SK-N-SH (cell line): ENCODE measurements at regions not wholly inside any gene's neighbourhood (a gene's known extent, or its start where the extent isn't known, plus 50 kb on each side); places are given as distances from the start of the nearest gene placed in this dataset.

ENCODE experiments used
- CHD2 ChIP-seq: fragments of 150-350 bp; IDR thresholded peaks from 2 replicates; pipeline ENCODE4 v1.6.1; 2018; ENCODE audit warnings: low read length; ENCODE audit not compliant: partially characterized antibody
- CTCF ChIP-seq: fragments of 200-600 bp; sonication (generic); IDR thresholded peaks from 2 replicates; pipeline ENCODE4 v1.6.1; 2017; ENCODE audit warnings: antibody characterized with exemption, mild to moderate bottlenecking, moderate library complexity
- EP300 ChIP-seq, 2 experiments: IDR thresholded peaks; 2 replicates each; pipeline versions ENCODE4 v1.4.0 to v1.6.1; 2012; ENCODE audit warnings: borderline replicate concordance in 1 of 2, low read depth in 1 of 2, low read length in 1 of 2
- FOXM1 ChIP-seq: IDR thresholded peaks from 2 replicates; pipeline ENCODE4 v1.4.0; 2012; ENCODE audit warnings: low read depth, mild to moderate bottlenecking
- MAX ChIP-seq: IDR thresholded peaks from 2 replicates; pipeline ENCODE4 v1.4.0; 2012; ENCODE audit warnings: low read depth
- MXI1 ChIP-seq: IDR thresholded peaks from 2 replicates; pipeline ENCODE4 v1.6.1; 2012; ENCODE audit warnings: mild to moderate bottlenecking, low read depth, low read length, improper control_type of control experiment
- PBX3 ChIP-seq: IDR thresholded peaks from 2 replicates; pipeline ENCODE4; 2012
- POLR2AphosphoS5 ChIP-seq: IDR thresholded peaks from 2 replicates; pipeline ENCODE4 v1.6.1; 2012; ENCODE audit warnings: low read depth, low read length
- RFX5 ChIP-seq: IDR thresholded peaks from 2 replicates; pipeline ENCODE4 v1.6.1; 2012; ENCODE audit warnings: mild to moderate bottlenecking, improper control_type of control experiment, low read length
- RXRA ChIP-seq: IDR thresholded peaks from 2 replicates; pipeline ENCODE4 v1.4.0; 2012; ENCODE audit warnings: low read depth, mild to moderate bottlenecking, borderline replicate concordance
- TAF1 ChIP-seq: IDR thresholded peaks from 2 replicates; pipeline ENCODE4 v1.6.1; 2012; ENCODE audit warnings: low read depth, mild to moderate bottlenecking, low read length, moderate library complexity, borderline replicate concordance
- TF ChIP-seq, protein P1 (sequence below): IDR thresholded peaks from 2 replicates; pipeline ENCODE4 v1.6.1; 2012; ENCODE audit warnings: mild to moderate bottlenecking, low read depth, low read length, moderate library complexity

- TF ChIP-seq TAF1, result no peak
- no peak for TF ChIP-seq CTCF
- TF ChIP-seq CHD2, result no peak
- TF ChIP-seq, protein P1, sequence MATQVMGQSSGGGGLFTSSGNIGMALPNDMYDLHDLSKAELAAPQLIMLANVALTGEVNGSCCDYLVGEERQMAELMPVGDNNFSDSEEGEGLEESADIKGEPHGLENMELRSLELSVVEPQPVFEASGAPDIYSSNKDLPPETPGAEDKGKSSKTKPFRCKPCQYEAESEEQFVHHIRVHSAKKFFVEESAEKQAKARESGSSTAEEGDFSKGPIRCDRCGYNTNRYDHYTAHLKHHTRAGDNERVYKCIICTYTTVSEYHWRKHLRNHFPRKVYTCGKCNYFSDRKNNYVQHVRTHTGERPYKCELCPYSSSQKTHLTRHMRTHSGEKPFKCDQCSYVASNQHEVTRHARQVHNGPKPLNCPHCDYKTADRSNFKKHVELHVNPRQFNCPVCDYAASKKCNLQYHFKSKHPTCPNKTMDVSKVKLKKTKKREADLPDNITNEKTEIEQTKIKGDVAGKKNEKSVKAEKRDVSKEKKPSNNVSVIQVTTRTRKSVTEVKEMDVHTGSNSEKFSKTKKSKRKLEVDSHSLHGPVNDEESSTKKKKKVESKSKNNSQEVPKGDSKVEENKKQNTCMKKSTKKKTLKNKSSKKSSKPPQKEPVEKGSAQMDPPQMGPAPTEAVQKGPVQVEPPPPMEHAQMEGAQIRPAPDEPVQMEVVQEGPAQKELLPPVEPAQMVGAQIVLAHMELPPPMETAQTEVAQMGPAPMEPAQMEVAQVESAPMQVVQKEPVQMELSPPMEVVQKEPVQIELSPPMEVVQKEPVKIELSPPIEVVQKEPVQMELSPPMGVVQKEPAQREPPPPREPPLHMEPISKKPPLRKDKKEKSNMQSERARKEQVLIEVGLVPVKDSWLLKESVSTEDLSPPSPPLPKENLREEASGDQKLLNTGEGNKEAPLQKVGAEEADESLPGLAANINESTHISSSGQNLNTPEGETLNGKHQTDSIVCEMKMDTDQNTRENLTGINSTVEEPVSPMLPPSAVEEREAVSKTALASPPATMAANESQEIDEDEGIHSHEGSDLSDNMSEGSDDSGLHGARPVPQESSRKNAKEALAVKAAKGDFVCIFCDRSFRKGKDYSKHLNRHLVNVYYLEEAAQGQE, result no peak
- TF ChIP-seq RFX5, result no peak
- no peak for TF ChIP-seq POLR2AphosphoS5
- no peak for TF ChIP-seq MAX
- TF ChIP-seq EP300 (IDR thresholded peaks at IDR 0.05; ENCODE audit: borderline replicate concordance in 1 of 2, low read depth in 1 of 2, low read length in 1 of 2), result no peak
- TF ChIP-seq PBX3, result no peak
- no peak for TF ChIP-seq RXRA
- TF ChIP-seq FOXM1, result no peak
- TF ChIP-seq MXI1, result no peak
Measured at GRCh38 chr3:98681486-98681885, 81.7 kb upstream of the ST3GAL6 start.
